ENCODE measurements at regions not wholly inside any gene's neighbourhood (a gene's known extent, or its start where the extent isn't known, plus 50 kb on each side); places are given as distances from the start of the nearest gene placed in this dataset.

DNA sequence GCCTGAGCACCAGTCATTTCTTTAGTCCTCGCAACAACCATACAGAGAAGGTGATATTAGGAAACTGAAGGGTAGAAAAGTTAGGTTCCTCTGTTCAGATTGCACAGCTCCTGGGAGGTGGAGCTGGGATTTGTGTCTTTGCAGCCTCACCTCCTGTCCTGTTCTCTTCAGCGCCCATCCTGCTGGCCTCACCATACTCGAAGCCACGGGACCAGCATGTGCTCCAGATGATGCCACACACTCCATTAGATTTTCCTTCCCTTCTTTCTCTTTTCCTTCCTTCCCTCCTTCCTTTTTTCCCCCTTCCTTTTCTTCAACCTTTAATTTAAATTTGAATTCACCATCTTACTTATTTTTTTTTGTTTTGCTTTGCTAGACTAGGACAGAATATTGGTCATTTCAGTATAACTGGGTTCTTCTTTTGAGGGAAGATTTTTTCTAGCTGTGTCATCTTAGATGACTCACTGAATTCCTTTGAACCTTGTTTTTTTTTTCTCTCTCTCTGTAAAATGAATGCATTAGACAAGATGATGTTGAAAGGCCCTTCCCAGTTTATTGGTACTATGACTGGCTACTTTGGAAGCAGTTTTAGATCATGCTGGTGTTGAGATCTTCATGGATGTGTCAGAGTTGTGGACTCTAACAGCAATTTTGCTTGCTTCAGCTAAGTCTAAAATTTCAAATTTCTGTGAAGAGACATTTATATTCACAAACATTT lies 662.5 kb upstream of the TENM4 start:
- DNase-seq, result no peak

DNA sequence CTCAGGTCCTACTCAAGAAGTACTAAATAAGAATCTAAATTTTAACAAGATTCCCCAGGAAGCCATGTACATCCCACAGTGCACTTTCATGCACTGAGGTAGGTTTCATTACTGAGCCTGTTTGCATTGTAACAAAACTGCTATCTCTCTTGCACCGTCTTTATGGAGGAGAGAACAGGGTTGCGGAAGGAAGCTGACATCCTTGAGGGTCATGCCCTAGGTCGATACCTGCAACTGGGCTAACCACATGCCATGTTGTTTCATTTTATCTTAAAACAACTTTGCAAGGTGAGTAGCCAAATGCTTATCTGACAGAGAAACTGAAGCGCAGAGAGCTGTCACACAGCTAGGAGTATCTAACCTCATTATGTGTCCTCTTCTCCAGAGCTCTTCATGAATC lies 656.3 kb upstream of the TENM4 start:
- no peak for DNase-seq

DNA sequence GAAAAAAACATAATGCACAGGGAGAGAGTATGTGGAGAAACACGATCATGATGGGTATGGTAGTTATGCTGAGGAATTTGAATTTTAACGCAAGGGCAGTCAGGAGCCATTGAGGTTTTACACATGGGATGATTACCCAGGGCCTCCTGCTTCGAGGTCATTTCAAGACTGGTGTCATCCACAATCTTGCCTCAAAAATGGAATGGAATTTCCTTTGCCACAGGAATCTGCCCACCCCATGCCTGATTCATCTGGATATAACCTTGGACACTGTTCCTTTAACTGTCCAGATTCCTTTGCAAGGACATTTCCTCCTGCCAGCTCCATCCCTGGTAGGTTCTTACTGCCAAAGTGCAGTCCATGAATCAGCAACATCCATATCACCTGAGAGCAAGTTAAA lies 655.9 kb upstream of the TENM4 start:
- no peak for DNase-seq

DNA sequence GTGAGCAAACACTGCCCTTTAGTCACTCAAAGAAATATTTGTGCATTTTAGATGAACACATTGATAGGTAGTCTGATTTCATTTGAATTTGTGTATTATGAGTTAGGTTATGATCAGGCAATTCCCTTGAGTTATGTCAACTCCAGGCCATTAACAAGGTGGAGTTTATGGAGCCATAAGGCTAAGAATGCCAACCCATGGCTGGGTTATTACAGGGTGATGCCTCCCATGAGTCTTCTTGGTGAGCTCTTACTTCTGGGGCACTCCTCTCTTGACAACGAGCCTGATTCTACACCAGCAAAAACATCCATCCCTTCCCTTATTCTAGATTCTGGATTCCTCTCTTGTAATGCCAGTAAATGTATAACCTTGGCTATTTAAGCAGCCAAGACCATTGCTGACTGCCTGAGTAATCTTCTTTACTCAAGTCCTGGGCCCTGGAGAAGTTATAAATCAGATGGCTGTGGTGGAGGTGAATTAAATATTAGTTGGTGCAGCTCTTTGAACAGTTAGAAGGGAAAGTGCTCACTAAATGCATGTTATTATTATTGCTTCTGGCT lies 645.7 kb upstream of the TENM4 start:
- DNase-seq, result no peak

DNA sequence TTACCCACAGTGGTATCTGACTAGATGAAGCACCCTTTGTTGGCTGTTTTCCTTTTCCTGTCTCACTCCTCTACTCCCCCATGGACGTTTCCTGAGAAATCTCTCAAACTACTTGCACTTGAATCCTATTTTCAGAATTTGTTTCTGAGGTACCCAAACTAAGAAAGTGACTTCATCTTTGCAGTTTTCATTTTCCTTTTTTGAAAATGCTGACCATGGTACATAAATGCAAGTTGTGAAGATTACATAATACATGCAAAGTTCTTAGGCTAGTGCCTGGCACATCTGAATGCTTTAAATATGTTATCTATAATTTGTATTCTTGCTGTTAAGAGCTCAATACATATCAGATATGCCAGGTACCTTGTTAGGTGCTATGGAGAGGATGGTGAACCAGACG lies 644.7 kb upstream of the TENM4 start:
- no peak for DNase-seq

DNA sequence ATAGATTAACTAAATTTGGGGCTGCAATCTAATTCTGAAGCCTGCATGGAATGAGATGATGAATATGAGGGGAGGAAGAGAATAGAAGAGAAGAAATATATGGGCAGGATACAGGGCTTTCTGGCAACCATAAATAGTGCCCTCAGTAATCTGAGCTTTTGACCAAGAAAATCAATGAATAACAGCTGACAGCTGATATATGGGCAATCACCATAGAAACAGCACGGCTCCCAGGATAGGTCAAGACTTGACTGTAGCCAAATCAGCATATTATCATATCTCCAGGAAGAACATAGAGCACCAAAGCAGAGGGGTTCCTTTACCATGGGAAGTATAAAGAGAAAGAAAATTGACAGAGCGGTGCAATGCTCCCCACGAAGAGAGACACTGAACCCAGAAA lies 643.8 kb upstream of the TENM4 start:
- no peak for DNase-seq

GRCh38 chr11:80083531-80083951 lies 642.7 kb upstream of the TENM4 start:
- no peak for DNase-seq

GRCh38 chr11:80082406-80082805 lies 641.6 kb upstream of the TENM4 start:
- DNase-seq, result no peak

GRCh38 chr11:80077113-80077512 lies 636.3 kb upstream of the TENM4 start:
- no peak for DNase-seq

DNA sequence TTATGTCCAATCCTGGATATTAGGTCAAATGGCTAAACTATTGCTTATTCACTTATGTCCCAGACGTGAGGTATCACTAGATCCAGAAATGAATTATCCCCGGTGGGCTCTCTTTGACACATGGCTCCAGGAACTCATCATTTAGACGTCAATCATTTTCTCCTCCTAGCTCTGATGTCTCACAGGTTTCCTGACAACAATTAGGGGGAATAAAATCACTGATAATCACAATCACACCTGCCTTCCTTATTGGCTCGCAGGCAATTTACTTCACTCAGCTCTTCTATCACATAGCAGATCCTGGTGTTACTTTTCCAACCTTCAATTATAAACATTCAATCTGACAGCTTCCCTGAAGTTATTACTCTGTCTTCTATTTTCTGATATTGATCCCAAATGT lies 634.0 kb upstream of the TENM4 start:
- no peak for DNase-seq

DNA sequence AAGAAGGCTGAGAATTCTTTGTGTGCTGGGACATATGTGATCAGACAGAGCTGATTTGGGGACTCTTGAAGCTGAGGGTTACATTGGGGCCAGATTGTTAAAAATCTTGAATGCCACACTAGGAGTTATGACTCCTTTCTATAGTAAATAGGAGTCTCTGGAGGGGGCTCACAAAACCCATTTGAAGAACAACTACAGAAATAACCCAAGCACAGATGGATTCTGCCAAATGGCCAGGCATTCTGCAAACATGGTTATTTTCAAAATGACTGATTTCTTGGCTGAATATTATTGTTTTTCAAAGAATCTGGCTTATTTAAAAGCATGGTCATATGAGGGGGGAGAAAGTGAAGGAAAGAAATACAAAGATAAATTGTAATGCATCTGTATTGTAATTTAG lies 625.5 kb upstream of the TENM4 start:
- DNase-seq, result no peak

- no peak for DNase-seq
Measured at GRCh38 chr11:80065086-80065485, 624.3 kb upstream of the TENM4 start.

DNA sequence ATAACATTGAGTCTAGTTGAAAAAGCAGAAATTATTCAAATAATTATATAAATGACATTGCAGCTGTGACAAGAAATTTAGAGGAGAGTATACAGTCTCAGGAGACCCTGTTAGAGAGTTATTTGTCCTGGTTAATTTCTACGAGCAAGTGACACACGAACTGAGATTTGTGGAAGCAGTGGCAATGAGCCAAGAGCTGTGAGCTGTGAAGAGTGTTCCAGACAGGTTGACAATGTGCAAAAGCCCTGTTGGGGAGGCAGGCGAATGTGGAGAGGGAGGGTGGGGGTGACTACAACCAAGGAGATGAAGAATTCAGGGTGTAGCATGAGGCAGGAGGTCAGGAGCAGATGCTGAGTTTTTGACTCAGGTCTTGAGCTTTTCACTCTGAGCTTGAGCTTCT lies 620.2 kb upstream of the TENM4 start:
- DNase-seq, result no peak

GRCh38 chr11:80054582-80055165 lies 613.8 kb upstream of the TENM4 start:
- DNase-seq, result no peak

DNA sequence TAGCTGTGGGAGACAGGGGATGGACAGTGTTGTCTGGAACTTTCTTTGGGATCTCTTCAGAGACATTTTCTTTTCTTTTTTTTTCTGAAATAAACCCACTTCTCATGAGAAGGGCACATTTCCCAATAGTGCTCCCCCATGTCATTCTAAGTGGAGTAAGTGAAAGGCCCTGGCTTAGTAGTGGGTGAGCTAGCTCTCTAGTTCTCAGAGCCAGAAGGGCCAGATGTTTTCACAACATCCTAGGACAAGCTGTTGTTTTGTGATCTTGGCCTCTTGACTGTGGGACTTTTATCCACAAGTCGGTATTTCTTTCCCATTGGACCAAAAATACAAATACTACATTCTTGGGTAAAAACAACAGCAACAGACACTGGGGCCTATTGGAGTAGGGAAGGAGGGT lies 607.7 kb upstream of the TENM4 start:
- no peak for DNase-seq

GRCh38 chr11:80041136-80042000 lies 600.5 kb upstream of the TENM4 start:
- no peak for DNase-seq

DNA sequence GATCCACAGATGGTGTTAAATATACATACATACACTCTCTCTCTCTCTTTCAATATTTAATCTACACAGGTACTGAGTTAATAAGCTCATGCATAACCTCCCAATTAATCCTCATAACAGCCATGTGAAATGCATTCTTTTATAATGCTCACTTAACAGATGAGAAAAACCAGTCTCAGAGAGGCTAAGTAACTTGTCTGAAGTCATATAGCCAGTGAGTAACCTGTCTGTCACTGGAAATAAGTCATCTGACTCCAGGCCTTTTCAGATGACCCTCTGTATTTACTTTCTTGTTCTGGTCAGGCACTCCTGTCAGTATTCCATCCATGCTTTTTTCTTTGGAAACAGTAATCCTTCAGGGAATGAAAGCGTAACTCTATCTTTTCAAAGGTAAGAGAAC lies 594.0 kb upstream of the TENM4 start:
- DNase-seq, result no peak

- no peak for DNase-seq
Measured at GRCh38 chr11:80031014-80031600, 590.3 kb upstream of the TENM4 start.

DNA sequence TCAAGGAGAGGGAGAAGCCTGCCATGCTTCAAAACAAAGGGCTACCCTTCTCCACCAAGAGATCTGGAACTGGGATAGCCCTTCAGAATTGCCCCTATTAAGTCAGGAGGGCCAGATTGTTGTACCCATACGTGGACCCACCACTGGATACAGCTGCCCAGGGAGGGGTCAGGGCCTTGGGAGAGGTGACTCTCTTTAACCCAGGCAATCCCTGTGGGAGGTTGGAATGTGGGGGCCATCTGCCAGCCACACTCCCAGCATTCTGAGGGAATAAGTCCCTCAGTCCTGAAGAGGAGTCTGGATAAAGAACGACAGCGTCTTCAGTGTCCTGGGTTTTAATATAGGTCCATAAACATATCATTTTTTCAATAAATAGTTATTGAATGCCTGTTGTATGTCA lies 588.2 kb upstream of the TENM4 start:
- no peak for DNase-seq

- no peak for DNase-seq
Measured at GRCh38 chr11:80024119-80024518, 583.3 kb upstream of the TENM4 start.

GRCh38 chr11:80023386-80023785 lies 582.6 kb upstream of the TENM4 start:
- DNase-seq, result no peak

DNA sequence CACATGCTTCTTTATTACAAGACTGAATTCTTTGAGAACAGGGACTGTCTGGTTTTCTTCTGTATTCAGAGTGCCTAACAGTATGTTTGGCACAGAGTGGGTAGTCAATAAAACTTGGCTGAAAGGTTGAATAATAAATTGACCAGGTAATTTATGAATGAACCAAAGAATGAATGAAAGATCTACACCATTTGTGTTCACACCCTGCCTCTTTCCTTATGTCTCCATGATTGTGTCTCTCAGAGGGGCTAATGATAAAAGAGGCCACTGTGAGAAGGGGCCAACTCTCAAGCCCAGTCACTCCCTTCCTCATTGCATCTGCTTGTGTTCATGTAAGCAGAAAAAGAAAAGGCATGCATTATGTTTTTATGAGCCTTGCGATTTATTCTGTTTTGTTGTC lies 569.7 kb upstream of the TENM4 start:
- no peak for DNase-seq

DNA sequence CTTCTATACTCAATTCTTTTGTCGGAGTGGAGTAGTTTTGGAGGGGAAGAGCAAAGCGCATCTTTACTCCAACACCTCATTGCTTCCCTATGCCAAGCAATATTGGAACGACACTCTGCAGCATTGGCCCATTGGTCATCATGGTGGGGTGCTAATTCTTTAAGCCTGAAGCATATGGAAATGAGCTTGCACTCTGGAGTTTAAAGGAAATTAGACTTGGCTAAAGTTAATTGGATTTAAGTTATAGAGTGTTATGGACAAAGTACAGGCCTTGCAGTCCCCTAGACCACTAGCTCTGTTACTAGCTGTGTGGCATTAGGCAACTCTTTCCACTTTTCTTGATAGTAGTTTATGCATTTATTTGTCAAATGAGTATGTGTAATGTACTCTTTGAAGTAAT lies 568.3 kb upstream of the TENM4 start:
- DNase-seq, result no peak

Data from inflammatory macrophage (primary cell).